NCI-H1417 treated with DMSO at 0.1 percent for 48 hours (cell line): ENCODE measurements at regions not wholly inside any gene's neighbourhood (a gene's known extent, or its start where the extent isn't known, plus 50 kb on each side); places are given as distances from the start of the nearest gene placed in this dataset.
"Not testable (repeated sequence)": the region's sequence is repeated elsewhere in the genome, so short reads cannot be mapped to it uniquely, and the experiment has no call there.

ENCODE experiments used
- DNase-seq: peaks from one replicate; lab custom pipeline; 2025; lab: John Stamatoyannopoulos, UW

GRCh38 chr12:77218278-77218677 is 152.9 kb upstream of the E2F7 start:
- no peak for DNase-seq

GRCh38 chr12:77216136-77216535 is 150.8 kb upstream of the E2F7 start:
- DNase-seq, result not testable (repeated sequence)

GRCh38 chr12:77214136-77214535 is 148.8 kb upstream of the E2F7 start:
- no peak for DNase-seq

- DNase-seq, result no peak
Observed at GRCh38 chr12:77213319-77213718, 147.9 kb upstream of the E2F7 start.

GRCh38 chr12:77210724-77211123 is 145.4 kb upstream of the E2F7 start:
- no peak for DNase-seq

- no peak for DNase-seq
Observed at GRCh38 chr12:77204083-77204482, 138.7 kb upstream of the E2F7 start.

GRCh38 chr12:77202457-77203060 is 137.2 kb upstream of the E2F7 start:
- DNase-seq, result no peak

GRCh38 chr12:77189901-77190416 is 124.6 kb upstream of the E2F7 start:
- no peak for DNase-seq

- no peak for DNase-seq
Observed at GRCh38 chr12:77189458-77189857, 124.1 kb upstream of the E2F7 start.

GRCh38 chr12:77179515-77179914 is 114.1 kb upstream of the E2F7 start:
- no peak for DNase-seq

- no peak for DNase-seq
Observed at GRCh38 chr12:77167801-77168200, 102.4 kb upstream of the E2F7 start.

- DNase-seq, result no peak
Observed at GRCh38 chr12:77166696-77167095, 101.3 kb upstream of the E2F7 start.

- DNase-seq, result no peak
Observed at GRCh38 chr12:77163074-77164038, 98.0 kb upstream of the E2F7 start.

GRCh38 chr12:77161944-77162343 is 96.6 kb upstream of the E2F7 start:
- DNase-seq, result no peak

GRCh38 chr12:77160931-77161330 is 95.6 kb upstream of the E2F7 start:
- no peak for DNase-seq

- no peak for DNase-seq
Observed at GRCh38 chr12:77153706-77154105, 88.3 kb upstream of the E2F7 start.

GRCh38 chr12:77152623-77153193 is 87.3 kb upstream of the E2F7 start:
- no peak for DNase-seq

GRCh38 chr12:77151030-77151429 is 85.7 kb upstream of the E2F7 start:
- no peak for DNase-seq

- no peak for DNase-seq
Observed at GRCh38 chr12:77133566-77133965, 68.2 kb upstream of the E2F7 start.

- no peak for DNase-seq
Observed at GRCh38 chr12:77131977-77132490, 66.7 kb upstream of the E2F7 start.

GRCh38 chr12:77130193-77130592 is 64.8 kb upstream of the E2F7 start:
- no peak for DNase-seq

GRCh38 chr12:77124767-77125166 is 59.4 kb upstream of the E2F7 start:
- DNase-seq, result no peak

- DNase-seq, result no peak
Observed at GRCh38 chr12:77122661-77123060, 57.3 kb upstream of the E2F7 start.
